ENCODE measurements at regions not wholly inside any gene's neighbourhood (a gene's known extent, or its start where the extent isn't known, plus 50 kb on each side); places are given as distances from the start of the nearest gene placed in this dataset.

DNA sequence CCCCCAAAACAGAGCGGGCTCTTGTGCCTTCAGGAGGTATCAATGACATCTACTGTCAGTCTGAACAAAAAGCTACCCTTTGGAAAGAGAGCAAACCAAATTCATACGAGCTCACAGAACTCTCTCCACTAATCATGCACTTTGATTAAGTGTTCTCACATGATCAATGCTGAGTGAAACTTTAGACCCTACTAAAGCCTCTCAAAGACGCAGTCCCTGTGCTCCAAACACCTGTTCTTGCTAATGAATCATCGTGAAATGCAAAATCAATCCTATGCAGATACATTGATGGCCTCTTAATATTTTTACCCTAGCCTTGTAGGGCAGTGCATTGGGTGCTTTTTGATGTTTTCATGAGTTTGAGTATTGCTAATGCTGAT is 113.4 kb downstream of the ZBTB18 start:
- TF ChIP-seq, protein P1, sequence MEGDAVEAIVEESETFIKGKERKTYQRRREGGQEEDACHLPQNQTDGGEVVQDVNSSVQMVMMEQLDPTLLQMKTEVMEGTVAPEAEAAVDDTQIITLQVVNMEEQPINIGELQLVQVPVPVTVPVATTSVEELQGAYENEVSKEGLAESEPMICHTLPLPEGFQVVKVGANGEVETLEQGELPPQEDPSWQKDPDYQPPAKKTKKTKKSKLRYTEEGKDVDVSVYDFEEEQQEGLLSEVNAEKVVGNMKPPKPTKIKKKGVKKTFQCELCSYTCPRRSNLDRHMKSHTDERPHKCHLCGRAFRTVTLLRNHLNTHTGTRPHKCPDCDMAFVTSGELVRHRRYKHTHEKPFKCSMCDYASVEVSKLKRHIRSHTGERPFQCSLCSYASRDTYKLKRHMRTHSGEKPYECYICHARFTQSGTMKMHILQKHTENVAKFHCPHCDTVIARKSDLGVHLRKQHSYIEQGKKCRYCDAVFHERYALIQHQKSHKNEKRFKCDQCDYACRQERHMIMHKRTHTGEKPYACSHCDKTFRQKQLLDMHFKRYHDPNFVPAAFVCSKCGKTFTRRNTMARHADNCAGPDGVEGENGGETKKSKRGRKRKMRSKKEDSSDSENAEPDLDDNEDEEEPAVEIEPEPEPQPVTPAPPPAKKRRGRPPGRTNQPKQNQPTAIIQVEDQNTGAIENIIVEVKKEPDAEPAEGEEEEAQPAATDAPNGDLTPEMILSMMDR (IDR thresholded peaks at IDR 0.05): no peak
- intact Hi-C loops (cut with micrococcal nuclease): no loop called here

GRCh38 chr1:244165021-244165420 is 113.9 kb downstream of the ZBTB18 start:
- H3K27me3 Mint-ChIP-seq (ENCODE audit: low read depth in 2 of 2): no peaks in the 10 kb centered on the region
- Histone ChIP-seq H3K27ac (ENCODE audit: low read length) (no peak overlapping the region), H3K27me3 (ENCODE audit: control insufficient read depth, insufficient read depth, low read length) (no peaks in the 10 kb centered on the region), H3K4me3 (ENCODE audit: low read length) (no peak overlapping the region), H3K9me3 (ENCODE audit: control insufficient read depth, insufficient read depth, low read length) (no peaks in the 10 kb centered on the region), H3K4me1 (ENCODE audit: control insufficient read depth, insufficient read depth, low read length) (no peaks in the 10 kb centered on the region), H3K36me3 (ENCODE audit: control insufficient read depth, insufficient read depth, low read length) (no peaks in the 10 kb centered on the region)
- TF ChIP-seq, protein P1 (IDR thresholded peaks at IDR 0.05): no peak
- ATAC-seq: no peak
- no peaks in the 10 kb centered on the region for H3K4me1 Mint-ChIP-seq
- no peak overlapping the region for H3K27ac Mint-ChIP-seq
- intact Hi-C loops (cut with micrococcal nuclease): no loop called here
- WGBS (ENCODE audit: insufficient coverage): 98% methylated on average over 3 of the region's 3 CpGs
- DNase-seq: no peak
- H3K4me3 Mint-ChIP-seq: no peak overlapping the region
- no peaks in the 10 kb centered on the region for H3K36me3 Mint-ChIP-seq
- no peaks in the 10 kb centered on the region for H3K9me3 Mint-ChIP-seq

More for the DNA sequence above, 113.4 kb downstream of the ZBTB18 start:
- H3K27ac Mint-ChIP-seq: no peak overlapping the region
- no peaks in the 10 kb centered on the region for H3K9me3 Mint-ChIP-seq
- no peak overlapping the region for H3K4me3 ChIP-seq (ENCODE audit: low read length)
- no peaks in the 10 kb centered on the region for H3K27me3 ChIP-seq (ENCODE audit: control insufficient read depth, insufficient read depth, low read length)
- H3K9me3 ChIP-seq (ENCODE audit: control insufficient read depth, insufficient read depth, low read length): no peaks in the 10 kb centered on the region
- no peaks in the 10 kb centered on the region for H3K36me3 ChIP-seq (ENCODE audit: control insufficient read depth, insufficient read depth, low read length)
- no peak overlapping the region for H3K27ac ChIP-seq (ENCODE audit: low read length)
- DNase-seq (no peak), ATAC-seq (no peak)
- H3K4me1 ChIP-seq (ENCODE audit: control insufficient read depth, insufficient read depth, low read length): no peaks in the 10 kb centered on the region
- WGBS (ENCODE audit: insufficient coverage): 76% methylated on average over 4 of the region's 4 CpGs
- H3K4me1 Mint-ChIP-seq: no peaks in the 10 kb centered on the region
- no peaks in the 10 kb centered on the region for H3K36me3 Mint-ChIP-seq
- no peaks in the 10 kb centered on the region for H3K27me3 Mint-ChIP-seq (ENCODE audit: low read depth in 2 of 2)
- no peak overlapping the region for H3K4me3 Mint-ChIP-seq

DNA sequence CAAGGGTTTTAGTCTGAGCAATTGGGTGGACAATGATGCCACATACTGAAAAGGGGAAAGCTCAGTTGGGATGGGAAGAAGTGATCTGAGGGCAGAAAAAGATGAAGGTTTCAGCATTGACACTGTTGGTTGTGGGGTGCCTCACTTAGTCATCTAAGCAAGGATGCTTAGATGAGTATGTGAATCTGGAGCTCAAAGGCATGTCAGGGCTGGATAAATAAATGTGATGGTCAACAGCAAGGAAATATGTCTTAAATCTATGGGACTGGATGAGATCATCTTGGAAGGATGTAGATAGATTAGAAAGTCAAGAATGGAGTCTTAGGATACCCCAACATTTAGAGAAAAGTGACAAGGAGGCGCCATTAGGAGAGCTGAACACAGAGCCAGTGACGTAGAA is 114.6 kb downstream of the ZBTB18 start:
- TF ChIP-seq, protein P1 (IDR thresholded peaks at IDR 0.05): no peak
- Histone ChIP-seq H3K4me1 (ENCODE audit: control insufficient read depth, insufficient read depth, low read length) (no peaks in the 10 kb centered on the region), H3K9me3 (ENCODE audit: control insufficient read depth, insufficient read depth, low read length) (no peaks in the 10 kb centered on the region), H3K4me3 (ENCODE audit: low read length) (no peak overlapping the region), H3K36me3 (ENCODE audit: control insufficient read depth, insufficient read depth, low read length) (no peaks in the 10 kb centered on the region), H3K27me3 (ENCODE audit: control insufficient read depth, insufficient read depth, low read length) (no peaks in the 10 kb centered on the region), H3K27ac (ENCODE audit: low read length) (no peak overlapping the region)
- WGBS (ENCODE audit: insufficient coverage): 98% methylated on average over 2 of the region's 2 CpGs
- H3K4me3 Mint-ChIP-seq: no peak overlapping the region
- no peaks in the 10 kb centered on the region for H3K36me3 Mint-ChIP-seq
- no peaks in the 10 kb centered on the region for H3K9me3 Mint-ChIP-seq
- no peak overlapping the region for H3K27ac Mint-ChIP-seq
- no peaks in the 10 kb centered on the region for H3K4me1 Mint-ChIP-seq
- intact Hi-C loops (cut with micrococcal nuclease): no loop called here
- no peak for ATAC-seq
- no peak for DNase-seq
- H3K27me3 Mint-ChIP-seq (ENCODE audit: low read depth in 2 of 2): no peaks in the 10 kb centered on the region

DNA sequence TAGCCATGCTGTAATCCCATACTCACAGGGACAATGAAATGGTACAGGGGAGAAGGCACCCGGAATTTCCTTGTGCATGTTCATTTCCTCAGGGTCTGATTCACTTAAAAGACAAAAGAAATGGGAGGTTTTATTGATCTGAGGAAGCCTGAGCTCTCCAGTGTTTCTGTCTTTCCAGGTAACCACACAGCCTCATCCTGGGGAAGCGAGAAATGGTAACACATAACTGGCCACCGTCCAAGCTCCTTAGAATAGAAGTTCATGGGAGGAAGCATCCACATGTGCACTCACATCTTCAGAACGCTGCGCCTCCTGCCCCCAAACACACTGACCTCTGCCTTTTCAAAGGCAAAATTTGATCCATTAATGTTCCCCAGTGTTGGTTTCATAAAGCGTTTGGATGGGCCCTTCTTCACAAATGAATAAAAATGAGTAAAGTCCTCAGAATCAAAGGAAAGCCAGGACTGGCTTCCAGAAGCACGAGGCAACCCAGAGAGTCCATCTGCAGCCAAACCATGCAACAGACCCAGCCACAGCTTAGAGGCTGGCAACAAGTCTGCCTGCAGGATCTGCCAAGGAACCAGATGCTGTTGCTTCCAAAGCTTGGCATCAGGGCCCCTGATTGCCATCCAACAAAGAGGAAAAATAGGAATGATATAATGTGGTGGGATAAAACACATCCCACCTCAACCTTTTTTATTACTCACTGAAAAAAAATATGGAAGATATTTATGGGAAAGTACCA is 120.3 kb downstream of the ZBTB18 start:
- Histone ChIP-seq H3K36me3 (ENCODE audit: control insufficient read depth, insufficient read depth, low read length) (no peaks in the 10 kb centered on the region), H3K27ac (ENCODE audit: low read length) (no peak overlapping the region), H3K4me3 (ENCODE audit: low read length) (no peak overlapping the region), H3K27me3 (ENCODE audit: control insufficient read depth, insufficient read depth, low read length) (no peaks in the 10 kb centered on the region), H3K9me3 (ENCODE audit: control insufficient read depth, insufficient read depth, low read length) (no peaks in the 10 kb centered on the region), H3K4me1 (ENCODE audit: control insufficient read depth, insufficient read depth, low read length) (no peaks in the 10 kb centered on the region)
- no peak for DNase-seq
- H3K4me1 Mint-ChIP-seq: no peaks in the 10 kb centered on the region
- TF ChIP-seq, protein P1 (IDR thresholded peaks at IDR 0.05): no peak
- 80% methylated on average over 7 of the region's 7 CpGs for WGBS (ENCODE audit: insufficient coverage)
- H3K27me3 Mint-ChIP-seq (ENCODE audit: low read depth in 2 of 2): no peaks in the 10 kb centered on the region
- intact Hi-C loops (cut with micrococcal nuclease): no loop called here
- no peaks in the 10 kb centered on the region for H3K9me3 Mint-ChIP-seq
- no peak for ATAC-seq
- no peak overlapping the region for H3K27ac Mint-ChIP-seq
- H3K36me3 Mint-ChIP-seq: no peaks in the 10 kb centered on the region
- H3K4me3 Mint-ChIP-seq: no peak overlapping the region

Measured in natural killer cell (primary cell).